GM11168 (cell line): ENCODE measurements at regions not wholly inside any gene's neighbourhood (a gene's known extent, or its start where the extent isn't known, plus 50 kb on each side); places are given as distances from the start of the nearest gene placed in this dataset.

Source experiments
- in situ Hi-C: fragments of 300-500 bp; cut with MboI; formaldehyde crosslinking; loops from one replicate; pipeline ENCODE4 v1.12.0; 2022; ENCODE audit warnings: low sequenced_read_pairs; ENCODE audit not compliant: unreplicated experiment

GRCh38 chr7:156031679-156032478 is 219.6 kb upstream of the SHH start:
- in situ Hi-C loops: no loop called here

DNA sequence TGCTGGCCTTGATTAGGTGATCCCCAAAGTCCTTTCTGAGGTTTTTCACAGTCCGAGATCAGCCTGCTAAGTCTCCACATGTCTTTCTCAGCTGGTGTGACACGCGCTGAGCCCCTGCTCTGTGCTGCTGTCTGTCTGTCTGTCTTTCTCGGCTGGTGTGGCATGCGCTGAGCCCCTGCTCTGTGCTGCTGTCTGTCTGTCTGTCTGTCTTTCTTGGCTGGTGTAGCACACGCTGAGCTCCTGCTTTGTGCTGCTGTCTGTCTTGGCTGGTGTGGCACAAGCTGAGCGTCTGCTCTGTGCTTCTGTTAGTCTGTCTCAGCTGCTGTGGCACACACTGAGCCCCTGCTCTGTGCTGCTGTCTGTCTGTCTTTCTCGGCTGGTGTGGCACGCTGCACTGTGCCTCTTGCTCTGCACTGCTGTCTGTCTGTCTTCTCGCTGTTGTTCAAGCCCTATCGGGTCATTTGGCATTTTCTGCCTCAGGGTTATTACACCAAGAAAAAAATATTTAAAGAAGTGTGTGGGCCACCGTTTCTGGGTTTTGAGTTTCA is 217.3 kb upstream of the SHH start:
- in situ Hi-C loops: no loop called here

GRCh38 chr7:156028521-156028920 is 216.3 kb upstream of the SHH start:
- in situ Hi-C loops: no loop called here

GRCh38 chr7:156027821-156028220 is 215.6 kb upstream of the SHH start:
- in situ Hi-C loops: no loop called here

- in situ Hi-C loops: no loop called here
Observed at GRCh38 chr7:156026603-156027002, 214.3 kb upstream of the SHH start.

DNA sequence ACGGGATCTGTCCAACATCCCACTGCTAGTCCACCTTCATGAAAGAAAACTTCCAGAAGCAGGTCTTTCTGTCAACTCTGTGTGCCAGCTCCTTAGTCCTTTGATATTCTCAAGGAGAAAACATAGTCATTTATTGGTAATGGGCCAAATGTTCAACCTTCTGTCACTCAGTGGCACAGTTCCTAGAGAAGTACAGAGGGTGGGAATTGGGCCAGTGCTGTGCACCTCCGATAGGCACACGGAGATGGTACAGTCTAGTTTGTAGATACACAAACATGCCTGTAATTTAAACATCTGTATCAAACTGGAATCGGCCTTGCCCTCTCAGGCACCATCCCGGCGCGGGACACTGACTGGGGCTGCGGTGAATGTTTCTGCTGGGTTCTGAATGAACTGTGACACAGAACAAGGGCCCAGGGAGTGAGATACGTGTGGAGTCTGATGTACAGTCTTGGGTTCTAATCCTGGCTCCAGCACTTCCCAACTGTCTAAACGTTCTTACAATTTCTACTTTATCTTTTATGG is 213.9 kb upstream of the SHH start:
- in situ Hi-C loops: no loop called here

DNA sequence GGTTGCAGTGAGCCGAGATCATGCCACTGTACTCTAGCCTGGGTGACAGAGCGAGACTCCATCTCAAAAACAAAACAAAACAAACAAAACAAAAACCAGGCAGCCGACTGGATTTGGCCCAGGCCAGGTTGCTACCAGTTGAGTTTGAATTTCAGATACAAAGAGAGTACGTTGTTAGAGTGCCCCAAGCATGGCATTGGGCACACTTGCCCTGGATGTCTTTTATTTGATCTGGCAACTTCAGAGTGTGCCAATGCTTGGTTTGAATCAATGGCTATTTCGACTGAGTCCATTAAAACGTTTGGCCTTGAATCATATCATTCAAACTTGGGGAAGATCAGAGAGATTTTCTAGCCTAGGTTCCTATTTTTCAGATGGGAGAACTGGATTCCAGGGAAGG is 213.4 kb upstream of the SHH start:
- in situ Hi-C loops: no loop called here

DNA sequence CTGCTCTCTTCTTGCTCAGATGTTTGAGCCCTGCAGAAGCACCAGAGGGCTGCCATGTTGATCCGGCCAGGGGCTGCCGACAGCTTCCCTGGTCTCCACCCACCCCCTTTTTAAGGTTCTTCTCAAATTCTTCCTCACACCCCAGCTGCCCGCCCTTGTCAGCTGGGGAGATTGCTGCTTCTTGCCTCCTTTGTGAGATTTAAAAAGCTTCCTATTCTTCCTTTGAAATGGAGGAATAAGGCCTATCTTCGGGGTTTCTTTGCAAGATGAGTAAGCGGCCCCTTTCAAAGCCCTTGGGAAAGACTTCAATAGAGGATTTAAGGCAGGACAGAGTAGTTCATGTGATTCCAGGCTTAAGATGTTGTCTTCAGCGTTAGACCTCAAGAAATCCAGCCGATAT is 211.9 kb upstream of the SHH start:
- in situ Hi-C loops: no loop called here

- in situ Hi-C loops: no loop called here
Observed at GRCh38 chr7:156022483-156023459, 210.5 kb upstream of the SHH start.

DNA sequence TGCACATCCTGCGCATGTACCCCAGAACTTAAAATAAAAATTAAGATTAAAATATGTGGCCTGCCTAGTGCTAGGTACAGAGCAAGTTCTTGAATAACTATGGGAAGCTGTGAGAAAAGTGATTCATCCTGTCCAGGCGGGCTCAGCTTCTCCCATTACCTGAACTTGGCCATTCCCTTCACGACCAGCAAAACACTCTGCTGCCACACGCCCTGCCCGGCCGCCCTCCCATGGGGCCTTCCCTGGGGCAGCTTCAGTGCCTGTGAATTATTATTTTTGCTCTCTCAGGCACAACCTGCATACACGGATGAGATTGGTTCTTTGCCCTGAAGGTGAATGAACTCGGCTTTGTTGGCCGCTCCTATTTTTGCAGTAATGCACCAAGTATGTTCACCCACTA is 209.2 kb upstream of the SHH start:
- in situ Hi-C loops: no loop called here

- in situ Hi-C loops: no loop called here
Observed at GRCh38 chr7:156020566-156020965, 208.3 kb upstream of the SHH start.

GRCh38 chr7:156019776-156020565 is 207.7 kb upstream of the SHH start:
- in situ Hi-C loops: no loop called here

GRCh38 chr7:156019308-156019707 is 207.0 kb upstream of the SHH start:
- in situ Hi-C loops: no loop called here

DNA sequence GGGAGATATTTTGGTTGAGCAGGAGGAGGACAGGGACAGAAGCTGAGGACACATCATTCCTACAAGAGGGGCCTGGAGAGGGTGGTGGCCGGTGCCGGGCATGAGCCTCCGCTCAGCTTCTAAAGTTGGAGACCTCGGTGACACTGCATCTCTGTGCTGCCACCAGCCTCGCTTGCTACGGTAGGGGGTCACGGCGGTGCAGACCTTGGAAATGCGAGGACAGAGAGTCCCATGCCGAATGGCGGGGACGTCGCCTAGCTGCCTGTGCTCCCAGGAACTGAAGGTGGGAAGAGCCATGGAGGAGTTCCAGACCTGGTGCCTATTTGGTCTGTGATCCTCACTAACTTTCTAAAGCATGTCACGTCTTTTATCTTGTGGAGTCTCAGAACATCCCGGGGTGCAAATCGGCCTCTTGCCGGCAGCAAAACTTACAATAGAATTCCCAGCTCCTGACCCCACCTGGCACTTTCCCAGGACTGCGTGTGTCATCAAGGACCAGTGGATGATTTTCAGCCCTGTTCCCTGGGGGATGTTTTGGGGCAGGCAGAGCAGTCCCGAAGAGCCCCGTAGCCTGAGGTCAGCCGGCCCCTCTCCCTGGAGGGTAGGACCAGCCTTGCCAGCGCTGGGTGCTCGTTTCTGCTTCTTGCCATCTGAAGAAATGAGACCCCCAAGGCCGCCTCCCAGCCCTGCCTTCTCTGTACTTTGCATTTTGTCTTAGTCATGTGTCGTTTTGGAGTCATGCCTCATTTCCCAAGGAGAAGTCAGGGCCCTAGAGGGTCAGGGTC is 205.8 kb upstream of the SHH start:
- in situ Hi-C loops: no loop called here

DNA sequence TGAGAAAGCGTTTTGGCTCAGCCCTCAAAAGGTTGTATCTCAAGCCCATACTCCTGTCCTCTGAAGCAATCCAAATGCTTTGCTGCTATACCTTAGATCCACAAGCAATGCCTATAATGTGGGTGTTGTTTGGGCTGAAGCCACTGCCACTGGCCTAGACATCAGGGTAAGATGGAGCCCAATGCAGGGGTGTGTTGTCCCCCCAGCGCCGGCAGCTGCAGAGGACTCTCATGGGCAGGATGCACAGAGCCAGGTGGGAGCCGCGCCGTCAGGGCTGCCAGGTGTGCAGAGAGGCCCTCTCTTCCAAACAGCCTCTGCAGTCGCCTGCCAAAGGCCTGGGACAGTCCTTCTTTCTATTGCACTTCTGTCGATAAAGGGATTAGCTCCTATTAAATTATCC is 205.2 kb upstream of the SHH start:
- in situ Hi-C loops: no loop called here

DNA sequence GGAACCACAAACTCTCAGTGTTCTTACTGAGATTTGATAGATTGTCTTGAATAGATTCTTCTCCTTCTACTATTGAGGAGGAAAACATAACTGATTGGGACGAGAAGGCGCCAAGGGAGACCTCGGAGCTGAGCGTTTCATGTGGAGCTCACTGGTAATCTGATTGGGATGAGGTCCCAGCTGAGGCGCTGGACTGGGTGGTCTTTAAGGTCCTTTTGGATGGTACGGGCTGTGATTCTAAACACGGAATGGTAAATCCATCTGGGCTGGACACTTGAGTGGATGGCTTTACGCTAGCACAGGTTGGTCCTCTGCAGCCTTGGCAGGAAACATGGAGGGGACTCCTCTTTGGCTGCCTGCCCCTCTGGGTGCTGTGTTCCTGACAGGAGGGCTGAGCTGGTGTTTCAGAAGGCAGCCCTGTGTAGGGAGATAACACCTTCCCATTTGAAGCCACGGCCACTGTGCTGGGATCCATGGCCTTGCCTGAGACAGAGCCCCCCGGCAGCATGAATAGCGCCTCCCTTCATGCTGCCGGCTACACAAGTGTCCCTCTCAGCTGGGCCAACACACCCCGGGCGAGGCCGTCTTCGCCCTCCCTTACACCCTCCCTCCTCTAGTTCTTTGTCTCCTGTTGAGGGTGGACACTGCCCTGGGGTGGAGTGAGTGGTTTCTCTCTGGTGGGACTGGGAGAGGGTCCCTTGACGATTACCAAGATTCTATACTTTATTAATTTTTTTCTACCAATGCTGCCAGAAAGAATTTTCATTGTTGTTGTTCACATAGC is 203.2 kb upstream of the SHH start:
- in situ Hi-C loops: no loop called here

- in situ Hi-C loops: no loop called here
Observed at GRCh38 chr7:156014808-156015207, 202.5 kb upstream of the SHH start.

DNA sequence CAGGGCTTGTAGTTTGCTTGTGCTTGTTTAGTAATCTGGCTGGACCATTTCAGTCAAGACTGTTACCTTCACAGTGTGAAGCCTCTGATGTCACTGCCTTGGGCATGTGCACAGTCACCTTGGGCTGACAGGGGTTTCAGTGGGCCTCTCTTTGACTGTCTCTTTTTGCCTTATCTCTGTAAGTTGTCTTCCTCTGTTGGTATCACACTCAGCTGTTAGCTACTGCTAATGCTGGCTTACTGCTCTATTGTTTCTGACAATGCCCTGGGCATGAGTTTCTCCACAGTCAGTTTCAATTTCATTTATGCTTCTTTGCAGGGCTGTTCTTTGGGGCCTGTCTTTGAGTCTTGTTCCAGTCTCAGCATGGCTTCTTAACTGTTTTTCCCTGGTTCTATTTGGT is 201.9 kb upstream of the SHH start:
- in situ Hi-C loops: no loop called here

- in situ Hi-C loops: no loop called here
Observed at GRCh38 chr7:156012412-156012811, 200.1 kb upstream of the SHH start.
